GM19240 (cell line): ENCODE measurements at regions not wholly inside any gene's neighbourhood (a gene's known extent, or its start where the extent isn't known, plus 50 kb on each side); places are given as distances from the start of the nearest gene placed in this dataset.

ENCODE experiments used
- DNase-seq: peaks from one replicate; pipeline ENCODE4 v3.0.0; 2011; ENCODE audit warnings: low spot score; ENCODE audit not compliant: insufficient read length

DNA sequence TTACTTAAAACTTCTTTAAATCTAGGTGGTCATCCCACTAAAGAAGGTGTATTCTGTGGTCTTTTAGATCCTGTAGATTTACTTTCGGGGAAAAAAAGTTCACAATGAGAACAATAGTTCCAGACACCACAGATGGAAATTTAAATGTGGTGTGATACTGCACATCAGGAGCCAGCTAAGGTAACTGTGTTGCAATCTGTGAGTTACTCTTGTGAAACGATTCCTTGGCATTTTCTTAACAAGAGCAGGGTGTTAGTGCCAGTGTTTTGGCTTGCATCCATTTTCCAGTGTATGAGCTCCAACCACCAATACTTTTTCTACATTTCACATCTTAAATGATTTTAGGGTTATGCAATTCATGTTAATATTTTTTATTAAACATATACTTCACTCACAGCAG, 674.5 kb downstream of the CETN3 start:
- no peak for DNase-seq

DNA sequence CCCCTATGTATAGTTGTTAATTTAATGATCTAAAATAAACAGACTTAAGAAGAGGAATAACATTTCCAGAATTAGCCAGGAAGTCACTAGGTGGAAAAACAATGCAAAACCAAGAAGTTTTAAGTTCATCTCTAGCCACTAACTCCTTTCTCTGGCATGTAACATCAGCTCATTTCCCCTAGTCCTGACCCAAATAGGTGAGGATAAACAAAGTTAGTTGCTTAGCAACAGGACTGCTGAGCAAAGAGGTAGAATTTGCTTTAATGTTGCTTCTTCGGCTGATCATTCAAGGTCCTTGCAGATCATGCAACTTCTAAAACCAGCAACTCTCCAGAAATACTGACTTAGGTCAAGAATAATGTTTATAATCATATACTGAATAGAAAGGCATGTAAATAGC, 675.8 kb downstream of the CETN3 start:
- DNase-seq: no peak

DNA sequence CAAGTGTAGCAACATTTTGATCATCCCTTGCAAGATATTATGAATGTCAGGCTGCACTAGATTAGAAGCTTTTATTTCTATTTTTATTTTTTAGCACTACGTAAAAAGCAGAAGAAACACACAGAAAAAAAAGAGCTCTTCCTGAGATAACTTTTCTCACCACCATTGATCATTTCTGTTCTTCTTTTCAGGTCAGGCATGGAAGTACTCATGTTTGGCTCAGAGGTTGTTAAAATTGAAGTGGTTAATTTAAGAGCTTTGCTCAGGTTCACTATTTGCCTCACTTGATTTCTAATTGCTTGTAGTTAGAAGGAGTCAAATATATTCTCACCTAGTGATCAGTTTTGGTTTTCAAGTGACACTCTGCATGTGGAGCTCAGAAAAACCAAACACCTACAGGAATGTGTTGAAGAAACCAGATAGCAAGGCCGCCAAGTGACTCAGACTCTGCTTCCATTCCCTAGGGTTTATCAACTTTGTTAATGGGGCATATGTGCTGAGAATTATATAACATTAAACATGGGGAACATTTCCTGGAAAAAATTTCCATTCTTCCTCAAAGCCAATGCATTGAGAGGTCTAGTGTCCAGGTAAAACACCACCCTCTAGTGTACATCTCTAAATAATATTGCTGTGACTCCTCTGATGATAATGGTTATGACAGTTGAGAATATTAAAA, 679.8 kb downstream of the CETN3 start:
- DNase-seq: no peak

DNA sequence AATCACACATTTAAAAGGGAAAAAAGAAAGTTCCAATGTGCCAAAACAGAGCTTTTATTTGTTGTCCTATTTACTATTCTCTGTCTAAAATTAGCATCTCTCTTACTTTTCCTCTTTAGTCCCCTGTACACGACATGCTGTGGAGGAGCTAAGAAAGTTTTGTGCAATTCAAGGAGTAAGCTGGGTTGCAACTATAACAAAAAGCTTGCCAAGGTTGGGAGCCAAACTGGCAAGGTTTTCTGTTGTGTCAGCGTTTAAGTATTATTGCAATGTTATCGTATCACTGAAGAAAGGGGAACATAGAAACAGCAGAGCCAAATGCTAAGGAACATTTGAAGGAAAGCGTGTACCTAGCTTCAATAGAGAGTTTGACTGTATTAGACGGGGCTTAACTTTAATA, 680.8 kb downstream of the CETN3 start:
- DNase-seq: no peak

DNA sequence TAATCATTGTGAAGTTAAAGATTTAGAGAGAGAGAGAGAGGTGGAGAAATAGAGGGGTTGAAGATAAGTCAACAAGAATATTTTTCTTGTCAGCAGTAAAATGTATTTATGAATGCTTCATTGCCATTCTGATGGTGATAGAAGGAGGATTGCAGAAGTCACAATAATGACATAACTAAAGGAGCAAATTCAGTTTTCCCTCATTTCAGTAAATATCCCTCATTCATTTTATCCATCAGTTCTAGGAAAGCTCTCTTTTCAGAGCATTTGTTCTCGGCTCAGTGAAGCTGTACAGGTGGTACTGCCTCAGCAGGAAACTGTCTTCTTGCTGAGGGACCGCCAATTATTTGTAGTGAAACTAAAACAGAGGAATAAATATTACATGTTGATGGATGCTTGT, 681.4 kb downstream of the CETN3 start:
- DNase-seq: no peak

DNA sequence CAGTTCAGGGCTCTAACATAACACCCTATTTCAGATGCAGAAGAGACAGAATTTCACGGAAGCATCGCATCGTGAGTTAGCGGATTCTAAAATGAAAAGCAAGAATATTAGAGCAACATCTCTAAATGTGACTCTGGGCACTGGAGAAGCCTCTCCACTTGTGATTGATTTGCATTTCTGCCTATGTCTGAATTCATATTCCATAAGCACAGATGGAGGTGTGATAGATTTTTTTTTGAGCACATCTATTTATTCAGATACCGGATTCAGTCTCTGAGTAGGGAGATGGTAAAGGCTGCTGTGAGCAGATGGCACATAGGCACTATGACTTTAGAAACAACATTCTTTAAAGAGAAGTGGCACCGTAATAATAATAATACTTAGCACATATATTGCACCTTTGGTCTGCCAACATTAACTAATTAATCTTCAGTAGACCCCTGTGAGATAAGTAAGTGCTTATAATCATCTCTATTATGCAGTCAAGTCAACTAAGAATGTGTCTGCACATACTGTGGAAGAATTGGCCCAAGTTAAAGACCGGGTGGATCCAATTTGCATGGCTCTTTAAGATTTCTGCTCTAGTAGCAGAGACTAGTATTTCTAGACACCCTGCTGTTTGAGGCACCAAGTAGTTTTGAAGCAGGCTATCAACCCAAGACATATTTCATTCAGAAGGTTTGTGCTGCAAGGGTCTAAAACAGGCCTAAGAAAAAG, 685.0 kb downstream of the CETN3 start:
- no peak for DNase-seq

DNA sequence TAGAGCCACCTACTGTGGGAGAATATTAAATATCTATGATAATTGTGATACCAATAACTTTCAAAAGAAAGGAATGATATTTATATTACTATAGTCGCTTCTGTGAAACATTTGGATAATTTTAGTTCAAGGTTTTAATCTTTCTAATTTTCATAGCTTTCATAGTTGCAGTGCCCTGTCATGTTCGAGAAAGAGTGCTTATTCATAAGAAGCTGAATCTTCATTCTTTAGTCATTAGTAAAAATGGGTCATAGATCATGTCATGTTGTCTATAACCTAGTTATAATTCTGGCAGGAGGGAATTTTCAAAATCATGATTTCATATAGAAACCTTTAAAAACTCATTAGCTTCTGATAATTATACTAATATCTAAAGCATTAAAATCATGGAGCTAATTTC, 685.6 kb downstream of the CETN3 start:
- DNase-seq: no peak

DNA sequence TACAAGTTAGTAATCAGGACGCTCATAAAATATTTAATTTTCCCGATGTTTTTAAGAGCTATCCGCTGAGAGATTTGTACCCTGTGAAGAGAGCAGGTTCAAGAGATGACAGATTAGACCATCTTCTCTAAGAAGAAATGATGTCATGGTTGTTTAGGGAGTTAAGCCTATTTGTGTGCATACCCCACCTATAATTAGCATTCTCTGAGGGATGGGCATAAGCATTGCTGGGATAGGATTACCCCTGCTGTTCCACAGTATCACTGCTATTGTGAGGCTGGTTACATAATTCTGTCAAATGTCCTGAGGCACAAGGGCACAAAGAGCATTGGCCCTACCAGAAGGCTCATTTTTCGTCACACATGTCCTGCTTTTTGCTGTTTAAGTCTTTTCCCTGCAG, 687.0 kb downstream of the CETN3 start:
- DNase-seq: no peak

DNA sequence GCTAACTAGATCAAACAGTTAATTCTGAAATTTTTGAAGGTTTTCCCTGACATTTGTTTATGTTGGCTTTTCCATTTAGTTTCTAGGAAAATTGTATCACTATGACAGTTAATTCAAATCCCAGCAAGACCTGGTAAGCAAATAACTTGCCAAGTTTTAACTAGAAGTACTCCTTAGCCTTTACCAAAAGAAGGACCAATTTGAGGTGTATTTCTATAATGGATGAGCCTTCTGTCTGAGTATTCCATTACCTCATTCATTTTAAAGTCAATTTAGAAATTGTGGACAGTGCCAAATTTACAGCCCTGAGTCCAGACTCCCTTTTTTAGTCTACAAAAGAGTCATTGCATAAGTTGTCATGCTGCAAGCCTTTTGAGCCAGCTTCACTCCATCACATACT, 687.6 kb downstream of the CETN3 start:
- no peak for DNase-seq

DNA sequence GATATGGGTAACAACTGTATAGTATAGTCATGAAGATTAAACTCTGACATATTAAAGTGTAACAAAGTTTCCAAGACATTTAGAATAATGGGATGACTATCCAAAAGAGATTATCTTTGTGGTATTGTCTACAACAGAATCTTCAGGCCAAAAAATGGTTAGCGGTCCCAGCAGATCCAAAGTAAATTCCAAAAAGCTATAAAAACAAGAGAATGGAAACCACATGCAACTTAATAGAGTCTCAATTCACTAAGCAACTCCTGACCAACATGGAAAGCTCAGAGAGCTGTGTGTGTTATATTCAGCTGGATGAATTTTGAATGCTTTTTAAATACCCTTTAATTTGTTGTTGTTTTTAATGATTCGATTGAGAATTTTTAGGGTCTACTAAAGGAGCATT, 688.2 kb downstream of the CETN3 start:
- DNase-seq: no peak

DNA sequence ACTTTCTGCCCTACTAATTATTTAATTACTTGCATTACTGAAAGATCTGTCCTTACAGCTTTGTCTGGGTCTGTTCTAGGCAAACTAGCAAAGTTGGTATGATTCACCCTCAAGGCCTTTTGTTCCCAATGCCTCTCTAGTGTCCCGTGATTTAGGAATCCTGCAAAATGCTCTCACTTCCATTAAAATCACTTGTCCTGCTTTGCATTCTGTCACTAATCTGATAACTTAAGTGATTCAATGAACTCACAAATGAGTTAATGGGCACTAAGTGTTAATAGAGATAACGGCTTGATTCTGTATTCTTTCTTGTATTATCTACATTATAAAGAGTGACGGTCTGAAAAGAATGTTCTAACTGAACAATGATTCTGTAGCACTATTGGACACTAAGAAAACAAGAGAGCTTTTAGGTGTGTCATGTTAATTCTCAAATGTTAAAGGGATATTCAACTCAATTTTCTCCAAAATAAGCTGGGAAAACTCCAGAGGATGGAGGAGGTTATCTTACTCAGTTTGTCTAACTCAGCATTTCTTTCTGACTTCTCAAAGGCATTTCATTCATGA, 697.3 kb downstream of the CETN3 start:
- no peak for DNase-seq

DNA sequence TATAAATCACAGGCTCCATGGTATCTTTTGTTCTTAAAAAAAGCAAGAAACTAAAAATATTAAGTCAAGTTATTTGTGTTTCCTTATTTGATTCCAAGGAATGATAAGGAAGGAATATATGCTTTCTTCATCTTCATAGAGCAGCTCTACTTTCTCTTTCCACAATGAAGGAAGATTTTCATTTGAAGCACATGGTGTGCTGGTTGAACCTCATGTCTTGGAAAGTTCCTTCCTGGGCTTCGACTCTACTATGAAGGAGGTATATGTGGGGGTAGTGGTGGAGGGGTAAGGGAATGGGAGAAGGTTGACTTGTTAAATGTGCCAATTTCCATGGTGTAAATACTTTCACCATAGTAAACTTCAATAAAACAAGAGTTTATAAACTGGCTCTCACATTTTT, 698.0 kb downstream of the CETN3 start:
- DNase-seq: no peak

DNA sequence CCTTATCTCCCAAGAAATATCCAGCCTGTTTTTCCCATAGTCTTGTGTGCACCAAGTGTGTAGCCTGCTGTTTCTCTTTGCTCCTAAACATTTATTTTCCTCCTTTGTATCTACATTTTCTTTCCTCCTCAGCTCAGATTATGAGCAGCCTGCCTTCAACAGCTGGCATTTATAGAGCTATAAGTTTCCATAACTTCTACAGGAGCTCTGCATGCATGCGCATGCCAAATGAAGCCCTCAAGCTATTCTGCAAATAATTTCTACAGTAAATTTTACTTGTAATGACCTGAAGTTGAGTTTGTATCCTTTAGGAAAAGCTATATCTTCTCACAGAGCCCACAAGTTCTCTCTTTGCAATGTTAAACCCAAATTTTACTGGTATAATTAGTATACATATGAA, 699.5 kb downstream of the CETN3 start:
- DNase-seq: no peak

DNA sequence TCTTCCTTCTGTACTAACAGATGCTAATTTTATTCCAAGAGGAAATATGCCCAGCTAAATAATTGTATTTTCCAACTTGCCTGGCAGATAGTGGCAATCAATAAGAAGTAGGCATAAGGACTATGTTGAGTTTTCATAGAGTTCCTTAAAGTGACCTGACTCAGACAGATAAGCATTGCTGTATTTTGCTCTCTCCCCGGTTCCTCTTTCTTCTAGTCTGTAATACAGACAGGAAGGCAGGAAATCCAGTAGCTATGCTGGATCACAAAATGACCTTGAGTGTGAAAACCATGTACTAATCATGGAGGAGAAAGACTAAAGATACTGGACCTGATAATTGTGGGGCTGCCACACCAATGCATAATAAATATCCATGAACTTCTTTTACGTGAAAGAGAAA, 701.7 kb downstream of the CETN3 start:
- no peak for DNase-seq

DNA sequence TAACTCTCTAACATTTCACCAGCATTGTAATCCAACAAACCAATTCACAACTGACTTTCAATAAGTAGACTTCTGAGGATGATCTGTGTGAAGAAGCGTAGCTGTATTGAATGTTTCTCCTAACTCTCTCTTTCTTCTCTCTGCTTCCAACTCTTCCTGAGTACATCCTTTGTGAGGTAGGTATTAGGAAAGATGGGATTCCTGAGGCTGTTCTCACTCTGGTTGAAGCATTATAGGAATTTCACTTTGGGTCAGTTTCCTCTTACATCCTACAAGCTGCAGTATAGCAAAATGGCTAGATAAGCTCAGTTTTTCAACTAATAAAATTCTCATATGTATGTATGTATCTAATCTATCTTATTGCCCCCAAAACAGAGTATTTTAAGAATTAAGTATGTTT, 702.8 kb downstream of the CETN3 start:
- DNase-seq: no peak

DNA sequence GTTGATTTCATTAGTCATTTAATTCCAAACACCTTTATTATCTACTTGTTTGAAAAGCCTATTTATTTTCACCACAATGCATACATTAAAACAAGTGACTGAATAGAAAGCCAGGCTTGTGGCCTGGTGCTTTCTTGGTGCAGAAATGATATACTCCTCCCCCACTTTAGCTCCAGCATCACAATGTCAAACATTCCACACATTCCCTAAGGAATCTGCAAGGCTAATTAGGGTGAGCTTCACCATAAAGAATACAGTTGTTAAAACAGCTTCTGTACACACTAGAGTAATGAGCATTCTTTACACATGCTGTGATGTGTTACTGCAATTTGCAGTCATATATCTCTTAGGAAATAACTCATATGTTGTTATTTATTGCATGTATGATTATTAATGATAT, 705.7 kb downstream of the CETN3 start:
- DNase-seq: no peak

DNA sequence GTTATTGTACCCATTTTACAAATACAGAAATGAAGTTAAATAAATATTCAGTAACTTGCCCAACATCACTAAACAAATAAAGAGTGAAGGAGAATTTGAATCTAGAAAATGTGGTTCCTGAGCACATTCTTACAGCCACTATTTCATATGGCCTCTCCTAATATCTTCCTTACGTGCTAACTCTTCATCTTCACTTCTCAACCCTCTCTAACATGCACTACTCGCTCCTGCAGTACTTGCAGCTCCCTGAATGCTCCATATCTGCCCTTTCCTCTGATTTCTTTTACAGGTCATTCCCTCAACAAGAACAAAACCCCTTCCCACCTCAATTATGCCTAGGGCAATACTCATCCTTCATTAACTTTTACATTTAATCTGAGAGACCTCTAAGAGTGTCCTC, 711.5 kb downstream of the CETN3 start:
- no peak for DNase-seq

DNA sequence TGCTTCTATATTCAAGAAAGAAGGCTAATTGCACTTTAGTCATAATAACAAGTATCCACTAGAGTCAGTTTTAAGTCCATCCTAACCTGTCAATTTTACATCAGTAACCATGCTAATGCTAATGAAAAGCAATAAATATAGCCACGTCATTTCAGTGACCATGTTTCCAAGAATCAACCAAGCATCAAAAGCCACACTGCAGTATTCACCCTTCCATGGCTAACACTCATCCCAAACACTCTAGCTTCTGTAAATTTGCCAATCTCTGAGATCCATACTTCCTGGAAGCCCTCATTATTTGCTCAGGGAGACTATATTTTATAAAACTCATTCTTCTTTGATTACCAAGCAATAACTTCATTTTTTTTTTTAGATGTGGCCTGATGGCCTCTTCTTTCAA, 712.0 kb downstream of the CETN3 start:
- DNase-seq: no peak

DNA sequence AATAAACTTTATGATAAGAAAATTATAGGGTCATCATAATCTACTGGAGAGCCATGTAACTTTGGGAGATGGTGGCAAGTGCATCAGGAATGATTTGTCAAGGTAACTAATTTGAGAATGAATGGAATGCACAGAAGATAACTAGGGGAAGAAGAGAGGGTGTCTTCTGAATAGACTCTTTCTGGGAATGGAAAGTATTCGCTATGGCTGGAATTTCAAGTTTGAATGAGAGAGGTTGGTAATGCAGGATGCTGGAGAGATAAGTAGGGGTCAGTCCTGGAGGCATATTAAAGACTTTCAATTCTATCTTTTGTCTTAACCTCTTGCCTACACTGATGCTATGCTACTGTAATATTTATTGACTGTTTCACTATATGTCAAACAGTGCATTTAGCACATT, 714.2 kb downstream of the CETN3 start:
- no peak for DNase-seq

DNA sequence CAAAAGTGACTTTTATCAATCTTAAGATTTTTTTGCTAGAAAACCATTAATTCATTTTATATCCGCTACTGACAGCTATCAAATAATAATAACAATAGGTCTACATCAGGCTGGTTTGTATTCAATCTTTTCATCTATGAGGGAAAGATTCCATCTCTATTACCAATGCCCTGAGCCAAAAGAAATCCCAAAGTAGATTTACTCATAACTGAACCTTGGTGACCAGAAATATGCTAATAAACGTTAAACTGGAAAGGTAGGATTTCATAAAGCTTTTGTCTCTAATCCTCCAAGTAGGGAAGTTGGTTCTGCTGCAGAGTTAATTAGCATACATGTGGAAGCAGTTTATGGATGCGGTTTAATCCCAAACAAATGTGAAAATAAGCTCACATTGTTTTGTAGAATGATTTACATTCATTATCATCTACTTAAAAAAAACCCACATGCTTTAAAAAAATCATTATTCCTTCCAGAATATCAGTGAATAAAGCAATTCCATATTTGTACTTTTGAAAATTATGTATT, 715.5 kb downstream of the CETN3 start:
- DNase-seq: no peak

DNA sequence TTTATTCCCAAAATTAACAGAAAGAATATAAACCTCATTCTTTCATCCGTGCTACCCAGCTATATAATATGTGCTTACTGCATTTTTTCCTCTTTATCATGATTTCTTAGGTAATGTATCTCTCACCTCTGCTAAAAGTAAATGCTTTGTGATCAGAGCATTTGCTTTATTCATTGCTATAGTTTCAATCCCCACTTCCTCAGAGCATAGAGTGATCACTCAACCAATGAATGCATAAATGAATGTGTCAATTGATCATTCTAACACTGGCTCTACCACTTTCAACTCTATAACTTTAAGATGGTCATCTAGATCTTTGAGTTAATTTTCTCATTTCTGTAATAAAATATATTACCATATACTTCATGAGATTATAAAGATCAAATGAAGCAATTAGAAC, 719.2 kb downstream of the CETN3 start:
- DNase-seq: no peak

DNA sequence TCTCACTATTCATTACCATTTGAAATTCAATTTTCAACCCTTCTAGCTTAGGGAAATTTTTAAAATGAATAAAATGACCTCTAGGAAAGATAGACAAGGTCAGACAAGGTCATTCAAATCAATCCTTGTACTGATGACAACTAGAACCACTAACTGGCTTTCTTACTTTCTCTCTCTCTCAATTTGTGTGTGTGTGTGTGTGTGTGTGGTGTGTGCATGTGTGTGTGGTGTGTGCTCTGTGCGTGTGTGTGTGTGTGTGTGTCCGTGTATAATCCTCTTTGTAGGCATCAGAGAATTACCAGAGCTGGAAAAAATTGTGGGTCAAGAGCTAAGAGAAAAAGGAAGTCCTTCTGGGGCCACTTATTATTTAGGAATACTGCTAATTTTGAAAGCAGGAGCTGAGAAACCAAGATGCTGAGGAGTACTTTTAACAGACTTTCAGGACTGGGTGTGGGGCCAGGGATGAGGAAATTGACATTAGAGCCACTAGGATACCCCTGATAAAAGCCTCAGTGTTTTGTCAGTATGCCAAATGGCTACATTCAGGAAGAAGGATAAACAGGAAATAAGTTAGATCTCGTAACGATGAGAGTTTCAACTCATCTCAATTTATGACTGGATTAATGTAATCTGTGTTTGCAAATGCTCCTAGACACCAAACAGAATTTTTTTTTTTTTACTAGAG, 723.3 kb downstream of the CETN3 start:
- DNase-seq: no peak
